HFFc6 (cell line): ENCODE measurements at regions not wholly inside any gene's neighbourhood (a gene's known extent, or its start where the extent isn't known, plus 50 kb on each side); places are given as distances from the start of the nearest gene placed in this dataset.

Experiments
- DNase-seq: peaks from one replicate; pipeline ENCODE4 v3.0.0-alpha.2; 2018
- H3K27ac Mint-ChIP-seq: 2 replicates; pipeline ENCODE4 v1.8.0; 2020; ENCODE audit warnings: mild to moderate bottlenecking, mixed read lengths
- H3K27me3 Mint-ChIP-seq: 2 replicates; pipeline ENCODE4 v1.8.0; 2021; ENCODE audit warnings: mild to moderate bottlenecking, moderate library complexity, mixed read lengths; ENCODE audit not compliant: insufficient read depth
- H3K36me3 Mint-ChIP-seq: 2 replicates; pipeline ENCODE4 v1.8.0; 2021; ENCODE audit warnings: low read depth, mixed read lengths
- H3K4me1 Mint-ChIP-seq: 2 replicates; pipeline ENCODE4 v1.8.0; 2020; ENCODE audit warnings: low read depth, mixed read lengths
- H3K4me3 Mint-ChIP-seq: 2 replicates; pipeline ENCODE4 v1.8.0; 2020; ENCODE audit warnings: mild to moderate bottlenecking, moderate library complexity, mixed read lengths
- H3K9me3 Mint-ChIP-seq: 2 replicates; pipeline ENCODE4 v1.8.0; 2020; ENCODE audit warnings: mild to moderate bottlenecking, mixed read lengths
- TF ChIP-seq, protein P1 (sequence below): fragments of 200-600 bp; sonication (generic); IDR thresholded peaks from 2 replicates; pipeline ENCODE4 v1.5.0; 2021; ENCODE audit warnings: antibody characterized with exemption, mild to moderate bottlenecking

DNA sequence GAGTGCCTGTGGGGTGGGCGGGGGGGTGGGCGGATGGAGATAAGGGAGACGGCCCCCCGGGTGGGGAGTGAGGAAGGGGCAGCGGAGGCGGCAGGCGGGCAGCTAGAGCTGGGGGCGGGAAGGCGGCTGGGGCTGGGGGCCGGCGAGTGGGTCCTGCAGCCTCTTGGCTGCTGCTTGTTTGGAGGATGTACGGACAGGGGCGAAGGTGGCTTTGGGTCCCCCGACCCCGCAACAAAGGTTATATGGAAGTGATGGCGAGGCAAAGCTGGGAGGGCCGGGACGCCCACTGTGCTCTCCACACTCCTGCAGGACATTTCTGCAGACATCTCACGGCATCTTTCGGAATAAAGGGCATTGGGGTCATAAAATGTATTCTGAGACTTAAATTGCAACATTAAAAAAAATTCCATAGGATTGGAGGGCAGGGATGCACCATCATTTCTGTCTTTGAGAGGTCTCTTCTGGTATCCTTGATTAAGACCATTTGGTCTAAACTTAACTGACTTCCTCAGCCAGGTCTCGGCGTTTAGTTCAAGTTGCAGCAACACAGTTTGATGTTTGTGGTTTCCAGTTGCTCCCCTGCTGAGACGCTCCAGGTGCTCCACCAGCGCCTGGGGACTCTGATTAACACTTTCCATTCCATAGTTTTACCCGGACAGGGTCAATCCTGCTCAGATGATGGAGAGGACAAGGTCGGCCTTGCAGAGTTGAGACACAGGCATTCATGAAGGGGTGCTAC lies 101.6 kb upstream of the SSBP2 start:
- TF ChIP-seq, protein P1, sequence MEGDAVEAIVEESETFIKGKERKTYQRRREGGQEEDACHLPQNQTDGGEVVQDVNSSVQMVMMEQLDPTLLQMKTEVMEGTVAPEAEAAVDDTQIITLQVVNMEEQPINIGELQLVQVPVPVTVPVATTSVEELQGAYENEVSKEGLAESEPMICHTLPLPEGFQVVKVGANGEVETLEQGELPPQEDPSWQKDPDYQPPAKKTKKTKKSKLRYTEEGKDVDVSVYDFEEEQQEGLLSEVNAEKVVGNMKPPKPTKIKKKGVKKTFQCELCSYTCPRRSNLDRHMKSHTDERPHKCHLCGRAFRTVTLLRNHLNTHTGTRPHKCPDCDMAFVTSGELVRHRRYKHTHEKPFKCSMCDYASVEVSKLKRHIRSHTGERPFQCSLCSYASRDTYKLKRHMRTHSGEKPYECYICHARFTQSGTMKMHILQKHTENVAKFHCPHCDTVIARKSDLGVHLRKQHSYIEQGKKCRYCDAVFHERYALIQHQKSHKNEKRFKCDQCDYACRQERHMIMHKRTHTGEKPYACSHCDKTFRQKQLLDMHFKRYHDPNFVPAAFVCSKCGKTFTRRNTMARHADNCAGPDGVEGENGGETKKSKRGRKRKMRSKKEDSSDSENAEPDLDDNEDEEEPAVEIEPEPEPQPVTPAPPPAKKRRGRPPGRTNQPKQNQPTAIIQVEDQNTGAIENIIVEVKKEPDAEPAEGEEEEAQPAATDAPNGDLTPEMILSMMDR: no peak
- Mint-ChIP-seq H3K36me3 (no peaks in the 10 kb centered on the region), H3K4me3 (peak overlapping the region; percentile 91), H3K27me3 (no peaks in the 10 kb centered on the region; the same call in 1 of the 2 replicates), H3K4me1 (peaks cover 64% of the 10 kb centered on the region), H3K9me3 (no peaks in the 10 kb centered on the region), H3K27ac (peak overlapping the region; percentile 97)
- DNase-seq: no peak

DNA sequence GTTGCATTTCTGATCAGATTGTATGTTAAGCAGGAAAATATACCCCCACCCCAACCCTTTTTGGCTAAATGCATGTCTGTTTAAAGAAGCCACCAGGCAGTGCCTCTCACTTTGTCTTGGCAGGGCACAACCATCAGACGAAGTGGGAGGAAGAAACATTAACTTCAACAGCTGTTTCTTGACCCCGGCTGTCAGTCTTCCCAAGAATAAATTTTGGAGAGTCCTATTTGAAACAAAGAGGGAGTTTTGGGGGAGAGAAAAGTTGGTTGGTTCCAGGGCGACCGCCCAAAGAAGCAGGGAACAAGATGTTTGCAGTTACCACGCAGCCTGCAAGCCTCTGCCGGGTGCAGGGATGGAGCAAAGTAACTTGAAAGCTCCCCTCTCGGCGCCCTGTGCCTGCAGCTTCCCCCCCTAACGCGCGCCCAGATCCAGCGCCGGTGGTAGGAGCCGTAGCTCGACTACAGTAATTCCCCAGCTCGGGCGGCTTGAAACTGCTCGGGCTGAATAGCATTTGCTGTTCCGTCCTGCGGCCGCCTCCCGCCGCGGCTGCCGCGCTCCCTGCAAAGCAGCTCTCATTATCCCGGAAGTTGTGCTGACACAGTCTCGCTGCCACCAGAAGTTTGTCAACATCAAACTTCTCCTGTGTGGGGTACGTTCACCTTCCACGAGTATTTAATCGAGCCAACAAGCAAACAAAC lies 100.7 kb upstream of the SSBP2 start:
- no peaks in the 10 kb centered on the region for H3K9me3 Mint-ChIP-seq
- DNase-seq: peak; percentile 92
- peak overlapping the region; percentile 91 for H3K4me3 Mint-ChIP-seq
- TF ChIP-seq, protein P1: no peak
- peak overlapping the region; percentile 97 for H3K27ac Mint-ChIP-seq
- no peaks in the 10 kb centered on the region for H3K36me3 Mint-ChIP-seq
- no peaks in the 10 kb centered on the region; the same call in 1 of the 2 replicates for H3K27me3 Mint-ChIP-seq
- H3K4me1 Mint-ChIP-seq: peaks cover 66% of the 10 kb centered on the region

DNA sequence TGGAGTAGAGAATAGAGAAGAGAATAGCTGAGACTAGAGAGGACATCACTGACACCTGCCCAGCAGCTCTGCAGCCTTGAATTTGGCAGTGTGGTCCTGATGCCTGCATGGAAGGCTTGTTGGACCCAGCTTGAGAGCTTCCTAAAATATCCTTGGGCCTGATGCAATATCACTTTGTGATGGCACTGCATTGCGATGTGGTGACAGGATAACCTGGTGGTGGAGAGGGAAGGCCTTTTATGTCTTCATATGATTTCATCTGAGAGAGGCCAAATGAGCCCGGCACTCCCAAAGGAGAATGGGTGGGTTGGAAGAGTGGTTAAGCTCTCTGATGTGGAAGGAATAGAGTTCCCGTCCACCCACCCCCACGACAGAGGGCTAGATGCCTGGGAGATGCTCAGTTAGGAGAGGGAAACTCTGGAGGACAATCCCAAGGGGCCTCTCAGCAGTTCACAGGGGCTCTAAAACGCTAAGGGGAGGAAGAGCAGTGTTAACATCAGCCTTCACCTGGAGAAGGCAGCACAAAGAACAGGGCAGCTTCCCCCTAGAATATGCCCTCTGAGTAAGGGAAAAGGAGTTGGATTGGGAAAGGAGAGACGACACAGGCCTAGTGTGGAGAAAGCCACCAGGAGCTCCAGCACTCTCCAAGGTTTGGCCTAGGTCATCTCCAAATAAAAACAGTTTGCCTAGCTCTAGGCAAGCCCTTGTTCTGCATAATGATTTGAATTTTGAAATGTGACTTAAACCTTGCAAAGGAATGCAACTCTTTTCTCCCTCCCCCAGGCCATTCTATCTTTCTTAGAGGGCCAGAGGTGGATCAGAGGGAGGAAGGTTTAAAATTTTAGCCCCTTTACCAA lies 99.8 kb upstream of the SSBP2 start:
- H3K27ac Mint-ChIP-seq: peak overlapping the region; percentile 97
- H3K4me3 Mint-ChIP-seq: peak overlapping the region; percentile 91
- H3K4me1 Mint-ChIP-seq: peaks cover 64% of the 10 kb centered on the region
- no peaks in the 10 kb centered on the region for H3K9me3 Mint-ChIP-seq
- no peaks in the 10 kb centered on the region; the same call in 1 of the 2 replicates for H3K27me3 Mint-ChIP-seq
- H3K36me3 Mint-ChIP-seq: no peaks in the 10 kb centered on the region
- TF ChIP-seq, protein P1: no peak
- peak; percentile 20 for DNase-seq

DNA sequence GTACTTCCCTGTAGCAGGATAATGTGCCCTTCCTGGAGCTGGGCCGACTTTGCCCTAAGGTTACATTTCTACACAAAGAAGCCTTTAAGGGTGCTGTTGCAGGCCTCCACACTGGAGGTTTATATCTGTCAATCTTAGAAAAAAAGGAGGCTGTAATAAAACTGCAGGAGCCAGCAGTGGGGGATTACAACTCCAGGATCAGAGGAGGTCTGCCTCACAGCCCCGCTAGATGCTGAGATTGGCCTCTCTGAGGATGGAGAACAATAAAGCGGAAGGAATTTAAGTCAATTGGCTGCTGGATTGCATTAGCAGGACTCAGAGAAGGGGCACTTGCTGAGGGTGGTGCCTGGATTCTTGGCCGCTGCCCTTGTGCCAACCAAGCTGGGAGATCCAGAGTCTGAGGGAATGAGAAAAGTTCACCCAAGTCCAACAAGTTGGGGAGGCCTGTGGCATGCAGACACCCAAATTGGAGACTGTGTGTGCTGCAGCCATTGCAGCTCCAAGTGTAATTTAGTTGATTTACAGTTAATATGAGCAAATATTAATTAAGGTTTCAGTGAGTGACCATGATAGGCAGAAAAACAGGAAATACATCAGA lies 99.0 kb upstream of the SSBP2 start:
- no peaks in the 10 kb centered on the region for H3K9me3 Mint-ChIP-seq
- H3K27me3 Mint-ChIP-seq: no peaks in the 10 kb centered on the region; the same call in 1 of the 2 replicates
- H3K4me1 Mint-ChIP-seq: peaks cover 56% of the 10 kb centered on the region
- peak overlapping the region; percentile 97 for H3K27ac Mint-ChIP-seq
- H3K36me3 Mint-ChIP-seq: no peaks in the 10 kb centered on the region
- TF ChIP-seq, protein P1: no peak
- no peak for DNase-seq
- 0 out of 2 replicates have a peak overlapping the region, but pooled peaks have one; percentile 91 for H3K4me3 Mint-ChIP-seq

DNA sequence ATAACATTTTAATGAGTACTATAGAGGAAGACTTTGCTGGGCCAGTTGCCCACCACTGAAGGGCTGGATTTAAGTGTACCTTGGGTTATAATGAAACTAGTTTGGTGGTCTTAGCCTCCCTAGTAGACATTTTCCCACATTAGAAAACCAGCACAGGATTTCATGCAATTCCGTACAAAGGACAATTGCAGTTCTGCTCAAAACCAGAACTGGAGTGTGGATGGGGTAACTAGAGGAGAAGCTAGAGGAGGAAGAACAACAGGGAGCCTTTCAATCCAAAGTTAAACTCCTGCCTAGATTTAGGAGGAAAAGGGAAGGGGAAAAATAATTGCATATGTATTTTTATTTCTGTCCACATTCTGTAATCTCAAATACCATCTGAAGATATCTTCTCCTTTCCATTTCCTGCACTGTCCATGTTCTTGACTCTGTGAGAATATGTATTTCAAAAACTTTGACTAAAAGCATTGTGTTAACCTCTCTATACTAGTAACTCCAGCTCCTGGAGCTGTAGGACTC lies 97.5 kb upstream of the SSBP2 start:
- H3K27me3 Mint-ChIP-seq: no peaks in the 10 kb centered on the region; the same call in 1 of the 2 replicates
- peaks cover 41% of the 10 kb centered on the region for H3K4me1 Mint-ChIP-seq
- H3K4me3 Mint-ChIP-seq: no peak overlapping the region
- H3K9me3 Mint-ChIP-seq: no peaks in the 10 kb centered on the region
- no peak for DNase-seq
- no peaks in the 10 kb centered on the region for H3K36me3 Mint-ChIP-seq
- no peak overlapping the region for H3K27ac Mint-ChIP-seq
- TF ChIP-seq, protein P1: no peak
